Fibroblast of the aortic adventitia (primary cell): ENCODE measurements at regions not wholly inside any gene's neighbourhood (a gene's known extent, or its start where the extent isn't known, plus 50 kb on each side); places are given as distances from the start of the nearest gene placed in this dataset.

Experiments
- DNase-seq: peaks from one replicate; pipeline ENCODE4 v3.0.0-alpha.2; 2010; ENCODE audit warnings: low read depth
- H3K4me3 ChIP-seq: 2 replicates; pipeline ENCODE4 v1.5.1; 2011; ENCODE audit warnings: low read depth, mild to moderate bottlenecking, control low read depth, low read length, moderate library complexity
- TF ChIP-seq, protein P1 (sequence below): IDR thresholded peaks from 2 replicates; pipeline ENCODE4 v1.5.1; 2011; ENCODE audit warnings: mild to moderate bottlenecking, low read length, control low read depth, inconsistent platforms; ENCODE audit not compliant: insufficient read depth

DNA sequence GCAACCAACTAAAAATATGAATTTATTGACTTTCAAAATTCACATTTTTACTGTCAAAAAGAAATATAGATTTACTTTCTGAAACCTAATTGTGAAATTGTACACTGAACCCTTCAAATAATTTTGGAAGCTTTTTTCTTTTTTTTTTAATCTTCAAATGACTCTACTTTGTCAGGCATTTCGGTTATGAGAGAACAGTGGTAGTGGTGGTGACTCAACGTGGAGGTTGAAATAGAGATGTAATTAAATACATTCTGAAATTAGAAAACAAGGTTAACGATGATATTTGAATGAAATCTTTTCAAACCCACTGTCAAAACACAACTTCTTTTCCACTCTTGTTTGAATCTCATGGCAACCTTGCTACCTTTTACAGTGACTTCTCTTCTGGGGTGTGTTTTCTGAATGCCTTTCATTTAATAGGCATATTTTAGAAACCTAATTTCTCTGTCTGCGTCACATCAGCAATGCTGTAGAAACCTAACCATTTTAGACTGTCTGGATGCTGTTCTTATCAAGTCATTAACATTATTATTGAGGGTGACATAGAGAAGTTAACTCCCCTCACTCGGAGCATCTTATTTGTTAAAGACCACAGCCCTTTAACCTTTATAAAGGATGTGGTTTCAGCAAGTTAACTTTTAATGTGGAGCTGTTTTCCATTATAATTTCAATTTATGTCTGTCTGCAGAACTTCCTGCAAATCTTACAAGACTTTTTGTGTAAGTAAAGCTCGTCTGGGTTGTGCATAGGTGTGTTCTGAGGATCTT lies 136.8 kb downstream of the PCDH7 start:
- TF ChIP-seq, protein P1, sequence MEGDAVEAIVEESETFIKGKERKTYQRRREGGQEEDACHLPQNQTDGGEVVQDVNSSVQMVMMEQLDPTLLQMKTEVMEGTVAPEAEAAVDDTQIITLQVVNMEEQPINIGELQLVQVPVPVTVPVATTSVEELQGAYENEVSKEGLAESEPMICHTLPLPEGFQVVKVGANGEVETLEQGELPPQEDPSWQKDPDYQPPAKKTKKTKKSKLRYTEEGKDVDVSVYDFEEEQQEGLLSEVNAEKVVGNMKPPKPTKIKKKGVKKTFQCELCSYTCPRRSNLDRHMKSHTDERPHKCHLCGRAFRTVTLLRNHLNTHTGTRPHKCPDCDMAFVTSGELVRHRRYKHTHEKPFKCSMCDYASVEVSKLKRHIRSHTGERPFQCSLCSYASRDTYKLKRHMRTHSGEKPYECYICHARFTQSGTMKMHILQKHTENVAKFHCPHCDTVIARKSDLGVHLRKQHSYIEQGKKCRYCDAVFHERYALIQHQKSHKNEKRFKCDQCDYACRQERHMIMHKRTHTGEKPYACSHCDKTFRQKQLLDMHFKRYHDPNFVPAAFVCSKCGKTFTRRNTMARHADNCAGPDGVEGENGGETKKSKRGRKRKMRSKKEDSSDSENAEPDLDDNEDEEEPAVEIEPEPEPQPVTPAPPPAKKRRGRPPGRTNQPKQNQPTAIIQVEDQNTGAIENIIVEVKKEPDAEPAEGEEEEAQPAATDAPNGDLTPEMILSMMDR = no peak
- DNase-seq = no peak
- H3K4me3 ChIP-seq = no peak overlapping the region

DNA sequence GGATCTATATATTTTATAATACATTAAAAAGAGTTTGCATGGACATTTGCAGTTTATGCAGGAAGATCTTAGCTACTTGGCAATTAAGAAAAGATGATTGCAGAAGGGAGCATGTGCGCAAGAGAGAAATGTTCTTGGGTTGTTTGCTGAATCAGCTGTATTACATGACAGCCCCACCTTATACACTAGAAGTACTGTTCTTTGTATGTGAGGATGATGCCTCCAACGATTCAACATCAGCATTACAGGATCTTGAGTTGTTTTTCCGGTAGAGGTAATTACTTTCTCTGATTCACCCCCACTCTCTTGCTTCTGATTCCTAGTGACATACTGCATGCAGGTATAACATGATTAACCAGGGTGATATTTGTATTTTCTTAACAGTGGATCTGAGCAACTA lies 140.8 kb downstream of the PCDH7 start:
- DNase-seq = no peak
- no peak overlapping the region for H3K4me3 ChIP-seq
- TF ChIP-seq, protein P1 = no peak

- peak; percentile 31 for DNase-seq
- no peak overlapping the region for H3K4me3 ChIP-seq
- TF ChIP-seq, protein P1 = no peak
These were observed 142.0 kb downstream of the PCDH7 start for GRCh38 chr4:30862196-30862595.

- DNase-seq = peak; percentile 92
- H3K4me3 ChIP-seq = no peak overlapping the region
- TF ChIP-seq, protein P1 = no peak
These were observed 142.9 kb downstream of the PCDH7 start for GRCh38 chr4:30863021-30863420.

GRCh38 chr4:30865691-30866090 lies 145.5 kb downstream of the PCDH7 start:
- TF ChIP-seq, protein P1 = no peak
- peak; percentile 45 for DNase-seq
- no peak overlapping the region for H3K4me3 ChIP-seq

GRCh38 chr4:30866346-30866745 lies 146.2 kb downstream of the PCDH7 start:
- DNase-seq = no peak
- H3K4me3 ChIP-seq = no peak overlapping the region
- TF ChIP-seq, protein P1 = no peak

DNA sequence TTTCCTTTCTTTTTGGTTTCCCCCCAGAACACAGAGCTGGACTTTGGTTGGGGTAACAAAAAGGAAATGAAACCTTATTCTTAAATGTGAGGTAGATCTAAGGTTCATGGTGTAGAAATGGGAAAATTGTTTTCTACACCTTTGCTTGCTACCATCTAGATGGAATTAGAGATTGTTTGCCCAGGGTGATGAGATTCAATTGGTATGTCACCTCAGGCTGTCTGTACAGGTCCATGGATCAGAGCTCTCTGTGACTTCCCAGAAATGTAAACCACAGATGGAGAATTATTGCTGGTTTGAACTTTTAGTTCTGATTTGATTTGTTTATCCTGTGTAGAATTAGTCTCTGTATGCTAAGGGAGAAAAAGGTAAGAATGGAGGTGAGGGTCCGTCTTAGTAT lies 146.7 kb downstream of the PCDH7 start:
- TF ChIP-seq, protein P1 = no peak
- H3K4me3 ChIP-seq = no peak overlapping the region
- no peak for DNase-seq
